ENCODE measurements at regions not wholly inside any gene's neighbourhood (a gene's known extent, or its start where the extent isn't known, plus 50 kb on each side); places are given as distances from the start of the nearest gene placed in this dataset.

GRCh38 chr2:129428086-129428660 lies 551.3 kb upstream of the RAB6C start:
- no peak overlapping the region for H3K27ac ChIP-seq (ENCODE audit: insufficient read depth in 1 of 2, low read depth in 1 of 2, low read length in 2 of 2, poor library complexity in 1 of 2, severe bottlenecking in 2 of 2)
- H3K9me3 ChIP-seq (ENCODE audit: control extremely low read depth in 1 of 5, control insufficient read depth in 4 of 5, insufficient read depth in 2 of 5, low read depth in 1 of 5, low read length in 4 of 5): peaks cover 0 to 3% (median 0%) of the 10 kb centered on the region in 5 experiments
- ChIA-PET CTCF (no interaction called here), POLR2A (no interaction called here)
- H3K4me1 ChIP-seq (ENCODE audit: control extremely low read depth in 1 of 4, control insufficient read depth in 4 of 4, insufficient read depth in 4 of 4, low read length in 3 of 4): no peaks in the 10 kb centered on the region
- DNase-seq: no peak
- H3K27me3 ChIP-seq (replicated peaks in 2 of 5; ENCODE audit: control insufficient read depth in 4 of 5, insufficient read depth in 5 of 5, low read length in 4 of 5): peaks cover 0 to 4% (median 0%) of the 10 kb centered on the region in 5 experiments
- no peak overlapping the region for H3K4me3 ChIP-seq (ENCODE audit: control insufficient read depth in 1 of 7, extremely low read depth in 1 of 7, insufficient read depth in 4 of 7, low read depth in 2 of 7, low read length in 6 of 7)
- 95% methylated on average over 10 of the region's 10 CpGs for WGBS (ENCODE audit: insufficient coverage)
- H3K36me3 ChIP-seq (ENCODE audit: control insufficient read depth in 4 of 4, insufficient read depth in 4 of 4, low read length in 3 of 4): no peaks in the 10 kb centered on the region

- CTCF ChIA-PET: no interaction called here
- WGBS (ENCODE audit: insufficient coverage): 100% methylated on average over 5 of the region's 7 CpGs
These were observed 548.6 kb upstream of the RAB6C start for GRCh38 chr2:129430911-129431310.

GRCh38 chr2:129431881-129432280 lies 547.6 kb upstream of the RAB6C start:
- Histone ChIP-seq H3K27me3 (replicated peaks in 2 of 5; ENCODE audit: control insufficient read depth in 4 of 5, insufficient read depth in 5 of 5, low read length in 4 of 5) (peaks cover 0 to 4% (median 0%) of the 10 kb centered on the region in 5 experiments), H3K4me3 (ENCODE audit: control insufficient read depth in 1 of 7, extremely low read depth in 1 of 7, insufficient read depth in 4 of 7, low read depth in 2 of 7, low read length in 6 of 7) (no peak overlapping the region), H3K9me3 (ENCODE audit: control extremely low read depth in 1 of 5, control insufficient read depth in 4 of 5, insufficient read depth in 2 of 5, low read depth in 1 of 5, low read length in 4 of 5) (no peaks in the 10 kb centered on the region), H3K36me3 (ENCODE audit: control insufficient read depth in 4 of 4, insufficient read depth in 4 of 4, low read length in 3 of 4) (no peaks in the 10 kb centered on the region), H3K27ac (ENCODE audit: insufficient read depth in 1 of 2, low read depth in 1 of 2, low read length in 2 of 2, poor library complexity in 1 of 2, severe bottlenecking in 2 of 2) (no peak overlapping the region), H3K4me1 (ENCODE audit: control extremely low read depth in 1 of 4, control insufficient read depth in 4 of 4, insufficient read depth in 4 of 4, low read length in 3 of 4) (no peaks in the 10 kb centered on the region)
- DNase-seq: no peak
- WGBS (ENCODE audit: insufficient coverage): 93% methylated on average over 5 of the region's 7 CpGs
- POLR2A ChIA-PET: no interaction called here
- CTCF ChIA-PET: no interaction called here

More at GRCh38 chr2:129430911-129431310, 548.6 kb upstream of the RAB6C start:
- H3K27me3 ChIP-seq (replicated peaks in 2 of 5; ENCODE audit: control insufficient read depth in 4 of 5, insufficient read depth in 5 of 5, low read length in 4 of 5): peaks cover 0 to 4% (median 0%) of the 10 kb centered on the region in 5 experiments
- H3K9me3 ChIP-seq (ENCODE audit: control extremely low read depth in 1 of 5, control insufficient read depth in 4 of 5, insufficient read depth in 2 of 5, low read depth in 1 of 5, low read length in 4 of 5): no peaks in the 10 kb centered on the region
- H3K27ac ChIP-seq (ENCODE audit: insufficient read depth in 1 of 2, low read depth in 1 of 2, low read length in 2 of 2, poor library complexity in 1 of 2, severe bottlenecking in 2 of 2): no peak overlapping the region
- no peak for DNase-seq
- no peaks in the 10 kb centered on the region for H3K36me3 ChIP-seq (ENCODE audit: control insufficient read depth in 4 of 4, insufficient read depth in 4 of 4, low read length in 3 of 4)
- POLR2A ChIA-PET: no interaction called here
- no peaks in the 10 kb centered on the region for H3K4me1 ChIP-seq (ENCODE audit: control extremely low read depth in 1 of 4, control insufficient read depth in 4 of 4, insufficient read depth in 4 of 4, low read length in 3 of 4)
- no peak overlapping the region for H3K4me3 ChIP-seq (ENCODE audit: control insufficient read depth in 1 of 7, extremely low read depth in 1 of 7, insufficient read depth in 4 of 7, low read depth in 2 of 7, low read length in 6 of 7)

- no peaks in the 10 kb centered on the region for H3K9me3 ChIP-seq (ENCODE audit: control extremely low read depth in 1 of 5, control insufficient read depth in 4 of 5, insufficient read depth in 2 of 5, low read depth in 1 of 5, low read length in 4 of 5)
- CTCF ChIA-PET: no interaction called here
- H3K27me3 ChIP-seq (replicated peaks in 2 of 5; ENCODE audit: control insufficient read depth in 4 of 5, insufficient read depth in 5 of 5, low read length in 4 of 5): peaks cover 0 to 2% (median 0%) of the 10 kb centered on the region in 5 experiments
- H3K4me3 ChIP-seq (ENCODE audit: control insufficient read depth in 1 of 7, extremely low read depth in 1 of 7, insufficient read depth in 4 of 7, low read depth in 2 of 7, low read length in 6 of 7): no peak overlapping the region
- no peak for DNase-seq
- no peaks in the 10 kb centered on the region for H3K36me3 ChIP-seq (ENCODE audit: control insufficient read depth in 4 of 4, insufficient read depth in 4 of 4, low read length in 3 of 4)
- 78% methylated on average over 5 of the region's 5 CpGs for WGBS (ENCODE audit: insufficient coverage)
- H3K27ac ChIP-seq (ENCODE audit: insufficient read depth in 1 of 2, low read depth in 1 of 2, low read length in 2 of 2, poor library complexity in 1 of 2, severe bottlenecking in 2 of 2): no peak overlapping the region
- POLR2A ChIA-PET: no interaction called here
- H3K4me1 ChIP-seq (ENCODE audit: control extremely low read depth in 1 of 4, control insufficient read depth in 4 of 4, insufficient read depth in 4 of 4, low read length in 3 of 4): no peaks in the 10 kb centered on the region
These were observed 542.7 kb upstream of the RAB6C start for GRCh38 chr2:129436809-129437208.

GRCh38 chr2:129437725-129438124 lies 541.7 kb upstream of the RAB6C start:
- Histone ChIP-seq H3K36me3 (ENCODE audit: control insufficient read depth in 4 of 4, insufficient read depth in 4 of 4, low read length in 3 of 4) (no peaks in the 10 kb centered on the region), H3K27me3 (replicated peaks in 2 of 5; ENCODE audit: control insufficient read depth in 4 of 5, insufficient read depth in 5 of 5, low read length in 4 of 5) (peaks cover 0 to 2% (median 0%) of the 10 kb centered on the region in 5 experiments), H3K27ac (ENCODE audit: insufficient read depth in 1 of 2, low read depth in 1 of 2, low read length in 2 of 2, poor library complexity in 1 of 2, severe bottlenecking in 2 of 2) (no peak overlapping the region), H3K9me3 (ENCODE audit: control extremely low read depth in 1 of 5, control insufficient read depth in 4 of 5, insufficient read depth in 2 of 5, low read depth in 1 of 5, low read length in 4 of 5) (no peaks in the 10 kb centered on the region), H3K4me3 (ENCODE audit: control insufficient read depth in 1 of 7, extremely low read depth in 1 of 7, insufficient read depth in 4 of 7, low read depth in 2 of 7, low read length in 6 of 7) (no peak overlapping the region), H3K4me1 (ENCODE audit: control extremely low read depth in 1 of 4, control insufficient read depth in 4 of 4, insufficient read depth in 4 of 4, low read length in 3 of 4) (no peaks in the 10 kb centered on the region)
- ChIA-PET CTCF (no interaction called here), POLR2A (no interaction called here)
- no peak for DNase-seq
- WGBS (ENCODE audit: insufficient coverage): 83% methylated on average over 3 of the region's 3 CpGs

- WGBS (ENCODE audit: insufficient coverage): 100% methylated on average over 6 of the region's 13 CpGs
- DNase-seq: no peak
- CTCF ChIA-PET: no interaction called here
- Histone ChIP-seq H3K27me3 (replicated peaks in 2 of 5; ENCODE audit: control insufficient read depth in 4 of 5, insufficient read depth in 5 of 5, low read length in 4 of 5) (peaks cover 0 to 2% (median 0%) of the 10 kb centered on the region in 5 experiments), H3K9me3 (ENCODE audit: control extremely low read depth in 1 of 5, control insufficient read depth in 4 of 5, insufficient read depth in 2 of 5, low read depth in 1 of 5, low read length in 4 of 5) (no peaks in the 10 kb centered on the region), H3K27ac (ENCODE audit: insufficient read depth in 1 of 2, low read depth in 1 of 2, low read length in 2 of 2, poor library complexity in 1 of 2, severe bottlenecking in 2 of 2) (no peak overlapping the region), H3K4me3 (ENCODE audit: control insufficient read depth in 1 of 7, extremely low read depth in 1 of 7, insufficient read depth in 4 of 7, low read depth in 2 of 7, low read length in 6 of 7) (no peak overlapping the region), H3K4me1 (ENCODE audit: control extremely low read depth in 1 of 4, control insufficient read depth in 4 of 4, insufficient read depth in 4 of 4, low read length in 3 of 4) (no peaks in the 10 kb centered on the region), H3K36me3 (ENCODE audit: control insufficient read depth in 4 of 4, insufficient read depth in 4 of 4, low read length in 3 of 4) (no peaks in the 10 kb centered on the region)
- POLR2A ChIA-PET: no interaction called here
These were observed 540.9 kb upstream of the RAB6C start for GRCh38 chr2:129438501-129439057.

GRCh38 chr2:129439406-129440302 lies 539.8 kb upstream of the RAB6C start:
- H3K36me3 ChIP-seq (ENCODE audit: control insufficient read depth in 4 of 4, insufficient read depth in 4 of 4, low read length in 3 of 4): no peaks in the 10 kb centered on the region
- ChIA-PET CTCF (no interaction called here), POLR2A (no interaction called here)
- H3K27me3 ChIP-seq (replicated peaks in 2 of 5; ENCODE audit: control insufficient read depth in 4 of 5, insufficient read depth in 5 of 5, low read length in 4 of 5): peaks cover 0 to 2% (median 0%) of the 10 kb centered on the region in 5 experiments
- H3K27ac ChIP-seq (ENCODE audit: insufficient read depth in 1 of 2, low read depth in 1 of 2, low read length in 2 of 2, poor library complexity in 1 of 2, severe bottlenecking in 2 of 2): no peak overlapping the region
- no peaks in the 10 kb centered on the region for H3K9me3 ChIP-seq (ENCODE audit: control extremely low read depth in 1 of 5, control insufficient read depth in 4 of 5, insufficient read depth in 2 of 5, low read depth in 1 of 5, low read length in 4 of 5)
- no peak for DNase-seq
- H3K4me1 ChIP-seq (ENCODE audit: control extremely low read depth in 1 of 4, control insufficient read depth in 4 of 4, insufficient read depth in 4 of 4, low read length in 3 of 4): no peaks in the 10 kb centered on the region
- no peak overlapping the region for H3K4me3 ChIP-seq (ENCODE audit: control insufficient read depth in 1 of 7, extremely low read depth in 1 of 7, insufficient read depth in 4 of 7, low read depth in 2 of 7, low read length in 6 of 7)
- 100% methylated on average over 2 of the region's 13 CpGs for WGBS (ENCODE audit: insufficient coverage)
